HG03457 (cell line): ENCODE measurements at regions not wholly inside any gene's neighbourhood (a gene's known extent, or its start where the extent isn't known, plus 50 kb on each side); places are given as distances from the start of the nearest gene placed in this dataset.

Source experiments
- ATAC-seq: cut with Tn5 transposase; IDR thresholded peaks from one replicate; pipeline ENCODE4 v1.9.1; 2021; ENCODE audit warnings: moderate number of reproducible peaks; ENCODE audit not compliant: unreplicated experiment

- no peak for ATAC-seq
Measured at GRCh38 chr6:4383910-4384638, 248.7 kb upstream of the ECI2 start.

GRCh38 chr6:4382362-4382853 is 247.0 kb upstream of the ECI2 start:
- no peak for ATAC-seq

GRCh38 chr6:4381381-4381780 is 246.0 kb upstream of the ECI2 start:
- no peak for ATAC-seq

GRCh38 chr6:4380881-4381281 is 245.5 kb upstream of the ECI2 start:
- ATAC-seq: no peak

GRCh38 chr6:4379958-4380357 is 244.6 kb upstream of the ECI2 start:
- ATAC-seq: no peak

GRCh38 chr6:4378319-4378996 is 243.1 kb upstream of the ECI2 start:
- no peak for ATAC-seq

GRCh38 chr6:4377603-4378002 is 242.2 kb upstream of the ECI2 start:
- no peak for ATAC-seq

- ATAC-seq: no peak
Measured at GRCh38 chr6:4374216-4374615, 238.8 kb upstream of the ECI2 start.

GRCh38 chr6:4372866-4373265 is 237.5 kb upstream of the ECI2 start:
- ATAC-seq: no peak

GRCh38 chr6:4371207-4371921 is 236.0 kb upstream of the ECI2 start:
- ATAC-seq: no peak

GRCh38 chr6:4370066-4370465 is 234.7 kb upstream of the ECI2 start:
- no peak for ATAC-seq

- ATAC-seq: no peak
Measured at GRCh38 chr6:4369616-4370015, 234.2 kb upstream of the ECI2 start.

- ATAC-seq: no peak
Measured at GRCh38 chr6:4368649-4369048, 233.3 kb upstream of the ECI2 start.

- no peak for ATAC-seq
Measured at GRCh38 chr6:4367643-4368042, 232.3 kb upstream of the ECI2 start.

- ATAC-seq: no peak
Measured at GRCh38 chr6:4366635-4367395, 231.4 kb upstream of the ECI2 start.

GRCh38 chr6:4365686-4366085 is 230.3 kb upstream of the ECI2 start:
- no peak for ATAC-seq

GRCh38 chr6:4364711-4365110 is 229.3 kb upstream of the ECI2 start:
- ATAC-seq: no peak

GRCh38 chr6:4364172-4364571 is 228.8 kb upstream of the ECI2 start:
- ATAC-seq: no peak

- ATAC-seq: no peak
Measured at GRCh38 chr6:4363656-4364055, 228.3 kb upstream of the ECI2 start.

- no peak for ATAC-seq
Measured at GRCh38 chr6:4362326-4362725, 227.0 kb upstream of the ECI2 start.

- ATAC-seq: no peak
Measured at GRCh38 chr6:4360920-4361319, 225.5 kb upstream of the ECI2 start.
